SK-N-SH treated with all-trans-retinoic acid at 6 μM for 48 hours (cell line): ENCODE measurements at regions not wholly inside any gene's neighbourhood (a gene's known extent, or its start where the extent isn't known, plus 50 kb on each side); places are given as distances from the start of the nearest gene placed in this dataset.

Source experiments
- ATAC-seq: fragments of 200-7000 bp; cut with Tn5 transposase; 3 replicates; pipeline ENCODE4 v1.9.1; 2020; ENCODE audit warnings: mild to moderate bottlenecking, moderate library complexity
- ARNTL ChIP-seq: fragments of 450-650 bp; formaldehyde crosslinking; IDR thresholded peaks from 2 replicates; pipeline ENCODE4 v1.5.0; 2020; ENCODE audit warnings: low read depth, mild to moderate bottlenecking, moderate library complexity, borderline replicate concordance
- CREB5 ChIP-seq: fragments of 250-450 bp; sonication (Bioruptor Pico); IDR thresholded peaks from 2 replicates; pipeline ENCODE4 v1.5.1; 2020; ENCODE audit warnings: low read depth, mild to moderate bottlenecking, moderate library complexity
- CSDC2 ChIP-seq: fragments of 250-450 bp; sonication (Bioruptor Pico); IDR thresholded peaks from 2 replicates; pipeline ENCODE4 v1.5.0; 2020; ENCODE audit warnings: mild to moderate bottlenecking, moderate library complexity
- ESRRG ChIP-seq: fragments of 250-450 bp; sonication (Bioruptor Pico); IDR thresholded peaks from 2 replicates; pipeline ENCODE4 v1.6.1; 2021; ENCODE audit warnings: mild to moderate bottlenecking
- GLIS3 ChIP-seq: fragments of 250-450 bp; sonication (Bioruptor Pico); IDR thresholded peaks from 2 replicates; pipeline ENCODE4 v1.5.0; 2020; ENCODE audit warnings: mild to moderate bottlenecking, moderate library complexity
- ISL1 ChIP-seq: fragments of 250-450 bp; sonication (Bioruptor Pico); IDR thresholded peaks from 2 replicates; pipeline ENCODE4 v2.1.2; 2022; ENCODE audit warnings: mild to moderate bottlenecking, moderate library complexity
- OSR1 ChIP-seq: fragments of 250-450 bp; sonication (Bioruptor Pico); IDR thresholded peaks from 2 replicates; pipeline ENCODE4 v1.8.0; 2022; ENCODE audit warnings: moderate library complexity, mild to moderate bottlenecking, inconsistent platforms
- PPARA ChIP-seq: fragments of 250-450 bp; sonication (Bioruptor Pico); IDR thresholded peaks from 2 replicates; pipeline ENCODE4 v1.5.0; 2020; ENCODE audit warnings: mild to moderate bottlenecking, borderline replicate concordance
- RARB ChIP-seq: fragments of 250-450 bp; sonication (Bioruptor Pico); IDR thresholded peaks from 2 replicates; pipeline ENCODE4 v1.8.0; 2021; ENCODE audit warnings: mild to moderate bottlenecking, moderate library complexity
- TCF4 ChIP-seq: fragments of 250-450 bp; sonication (Bioruptor Pico); IDR thresholded peaks from 2 replicates; pipeline ENCODE4 v1.8.0; 2021; ENCODE audit warnings: mild to moderate bottlenecking, moderate library complexity, borderline replicate concordance
- TOX ChIP-seq: fragments of 250-450 bp; sonication (Bioruptor Pico); IDR thresholded peaks from 2 replicates; pipeline ENCODE4 v1.8.0; 2021; ENCODE audit warnings: mild to moderate bottlenecking, moderate library complexity, borderline replicate concordance
- TSHZ2 ChIP-seq: fragments of 250-450 bp; sonication (Bioruptor Pico); IDR thresholded peaks from 2 replicates; pipeline ENCODE4 v1.5.0; 2020; ENCODE audit warnings: mild to moderate bottlenecking, moderate library complexity
- ZC3H10 ChIP-seq: fragments of 250-450 bp; sonication (Bioruptor Pico); IDR thresholded peaks from 2 replicates; pipeline ENCODE4 v1.5.1; 2021; ENCODE audit warnings: mild to moderate bottlenecking, moderate library complexity
- ZFP3 ChIP-seq: fragments of 250-450 bp; sonication (Bioruptor Pico); IDR thresholded peaks from 2 replicates; pipeline ENCODE4 v1.5.0; 2020; ENCODE audit warnings: mild to moderate bottlenecking, moderate library complexity
- ZFP30 ChIP-seq: fragments of 450-650 bp; formaldehyde crosslinking; IDR thresholded peaks from 2 replicates; pipeline ENCODE4 v1.5.0; 2022; ENCODE audit warnings: mild to moderate bottlenecking, moderate library complexity
- ZNF565 ChIP-seq: fragments of 450-650 bp; formaldehyde crosslinking; conservative IDR thresholded peaks from 2 replicates; pipeline ENCODE4 v1.5.0; 2020; ENCODE audit warnings: low read depth, mild to moderate bottlenecking, moderate library complexity
- ZNF70 ChIP-seq: fragments of 450-650 bp; formaldehyde crosslinking; IDR thresholded peaks from 2 replicates; pipeline ENCODE4 v1.5.0; 2020; ENCODE audit warnings: mild to moderate bottlenecking, moderate library complexity
- ZNF8 ChIP-seq: fragments of 450-650 bp; formaldehyde crosslinking; IDR thresholded peaks from 2 replicates; pipeline ENCODE4 v1.5.0; 2020; ENCODE audit warnings: mild to moderate bottlenecking, moderate library complexity
- TF ChIP-seq, protein P1 (sequence below): fragments of 250-450 bp; sonication (Bioruptor Pico); IDR thresholded peaks from 2 replicates; pipeline ENCODE4 v1.8.0; 2021; ENCODE audit warnings: low read depth, mild to moderate bottlenecking, moderate library complexity, borderline replicate concordance
- TF ChIP-seq, protein P2 (sequence below): fragments of 250-450 bp; sonication (Bioruptor Pico); IDR thresholded peaks from 2 replicates; pipeline ENCODE4 v1.5.1; 2021; ENCODE audit warnings: mild to moderate bottlenecking, moderate library complexity
- TF ChIP-seq, protein P3 (sequence below): fragments of 250-450 bp; sonication (Bioruptor Pico); IDR thresholded peaks from 2 replicates; pipeline ENCODE4 v1.8.0; 2020; ENCODE audit warnings: mild to moderate bottlenecking, moderate library complexity, borderline replicate concordance

DNA sequence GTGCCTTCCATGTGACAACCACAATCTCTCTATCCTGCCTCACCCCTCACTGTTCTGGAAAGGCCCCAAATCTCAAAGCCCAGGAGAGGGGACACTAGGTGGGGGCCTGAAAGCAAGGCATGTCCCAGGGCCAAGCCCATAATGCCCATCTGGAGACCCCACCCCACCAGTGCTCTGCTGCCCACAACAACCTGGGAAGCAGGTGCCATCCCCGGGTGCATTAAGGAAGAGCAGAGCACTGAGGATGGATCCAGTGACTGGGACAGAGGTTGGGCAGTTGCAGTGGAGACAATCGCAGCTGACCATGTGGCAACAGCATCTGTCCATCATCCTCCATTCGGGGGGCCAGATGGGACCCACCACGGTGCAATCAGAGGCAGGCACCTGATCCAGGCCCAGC, 106.2 kb upstream of the PRR20G start:
- ATAC-seq = no peak
- TF ChIP-seq, protein P1, sequence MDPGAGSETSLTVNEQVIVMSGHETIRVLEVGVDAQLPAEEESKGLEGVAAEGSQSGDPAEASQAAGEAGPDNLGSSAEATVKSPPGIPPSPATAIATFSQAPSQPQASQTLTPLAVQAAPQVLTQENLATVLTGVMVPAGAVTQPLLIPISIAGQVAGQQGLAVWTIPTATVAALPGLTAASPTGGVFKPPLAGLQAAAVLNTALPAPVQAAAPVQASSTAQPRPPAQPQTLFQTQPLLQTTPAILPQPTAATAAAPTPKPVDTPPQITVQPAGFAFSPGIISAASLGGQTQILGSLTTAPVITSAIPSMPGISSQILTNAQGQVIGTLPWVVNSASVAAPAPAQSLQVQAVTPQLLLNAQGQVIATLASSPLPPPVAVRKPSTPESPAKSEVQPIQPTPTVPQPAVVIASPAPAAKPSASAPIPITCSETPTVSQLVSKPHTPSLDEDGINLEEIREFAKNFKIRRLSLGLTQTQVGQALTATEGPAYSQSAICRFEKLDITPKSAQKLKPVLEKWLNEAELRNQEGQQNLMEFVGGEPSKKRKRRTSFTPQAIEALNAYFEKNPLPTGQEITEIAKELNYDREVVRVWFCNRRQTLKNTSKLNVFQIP (CRISPR knock-in tag) = no peak
- TF ChIP-seq ISL1 (CRISPR knock-in tag) (no peak), ZNF70 (CRISPR knock-in tag) (no peak), PPARA (CRISPR knock-in tag) (no peak), ZFP3 (no peak), TSHZ2 (CRISPR knock-in tag) (no peak), RARB (CRISPR knock-in tag) (no peak), CREB5 (no peak), OSR1 (CRISPR knock-in tag) (no peak), ZNF565 (CRISPR knock-in tag) (no peak), ZNF8 (CRISPR knock-in tag) (no peak), ZFP30 (CRISPR knock-in tag) (no peak), TOX (no peak)

GRCh38 chr3:127393131-127393820, 105.4 kb upstream of the PRR20G start:
- TF ChIP-seq ZNF70 (CRISPR knock-in tag) (no peak), GLIS3 (CRISPR knock-in tag) (no peak), CSDC2 (CRISPR knock-in tag) (no peak), CREB5 (no peak), TCF4 (no peak), ZFP3 (no peak), ARNTL (no peak), ZNF8 (CRISPR knock-in tag) (no peak)

GRCh38 chr3:127392156-127392490, 104.3 kb upstream of the PRR20G start:
- TF ChIP-seq, protein P2, sequence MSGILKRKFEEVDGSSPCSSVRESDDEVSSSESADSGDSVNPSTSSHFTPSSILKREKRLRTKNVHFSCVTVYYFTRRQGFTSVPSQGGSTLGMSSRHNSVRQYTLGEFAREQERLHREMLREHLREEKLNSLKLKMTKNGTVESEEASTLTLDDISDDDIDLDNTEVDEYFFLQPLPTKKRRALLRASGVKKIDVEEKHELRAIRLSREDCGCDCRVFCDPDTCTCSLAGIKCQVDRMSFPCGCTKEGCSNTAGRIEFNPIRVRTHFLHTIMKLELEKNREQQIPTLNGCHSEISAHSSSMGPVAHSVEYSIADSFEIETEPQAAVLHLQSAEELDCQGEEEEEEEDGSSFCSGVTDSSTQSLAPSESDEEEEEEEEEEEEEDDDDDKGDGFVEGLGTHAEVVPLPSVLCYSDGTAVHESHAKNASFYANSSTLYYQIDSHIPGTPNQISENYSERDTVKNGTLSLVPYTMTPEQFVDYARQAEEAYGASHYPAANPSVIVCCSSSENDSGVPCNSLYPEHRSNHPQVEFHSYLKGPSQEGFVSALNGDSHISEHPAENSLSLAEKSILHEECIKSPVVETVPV = no peak
- no peak for TF ChIP-seq PPARA (CRISPR knock-in tag)
- TF ChIP-seq GLIS3 (CRISPR knock-in tag) = no peak
- TF ChIP-seq RARB (CRISPR knock-in tag) = no peak
- TF ChIP-seq OSR1 (CRISPR knock-in tag) = no peak
- no peak for TF ChIP-seq ZC3H10 (CRISPR knock-in tag)
- no peak for TF ChIP-seq TOX
- no peak for TF ChIP-seq ZFP30 (CRISPR knock-in tag)
- TF ChIP-seq, protein P3, sequence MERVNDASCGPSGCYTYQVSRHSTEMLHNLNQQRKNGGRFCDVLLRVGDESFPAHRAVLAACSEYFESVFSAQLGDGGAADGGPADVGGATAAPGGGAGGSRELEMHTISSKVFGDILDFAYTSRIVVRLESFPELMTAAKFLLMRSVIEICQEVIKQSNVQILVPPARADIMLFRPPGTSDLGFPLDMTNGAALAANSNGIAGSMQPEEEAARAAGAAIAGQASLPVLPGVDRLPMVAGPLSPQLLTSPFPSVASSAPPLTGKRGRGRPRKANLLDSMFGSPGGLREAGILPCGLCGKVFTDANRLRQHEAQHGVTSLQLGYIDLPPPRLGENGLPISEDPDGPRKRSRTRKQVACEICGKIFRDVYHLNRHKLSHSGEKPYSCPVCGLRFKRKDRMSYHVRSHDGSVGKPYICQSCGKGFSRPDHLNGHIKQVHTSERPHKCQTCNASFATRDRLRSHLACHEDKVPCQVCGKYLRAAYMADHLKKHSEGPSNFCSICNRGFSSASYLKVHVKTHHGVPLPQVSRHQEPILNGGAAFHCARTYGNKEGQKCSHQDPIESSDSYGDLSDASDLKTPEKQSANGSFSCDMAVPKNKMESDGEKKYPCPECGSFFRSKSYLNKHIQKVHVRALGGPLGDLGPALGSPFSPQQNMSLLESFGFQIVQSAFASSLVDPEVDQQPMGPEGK = no peak
- no peak for TF ChIP-seq ZNF565 (CRISPR knock-in tag)
- TF ChIP-seq ZFP3 = no peak
- TF ChIP-seq, protein P1 (CRISPR knock-in tag) = no peak
- TF ChIP-seq ESRRG (CRISPR knock-in tag) = no peak
- no peak for TF ChIP-seq CSDC2 (CRISPR knock-in tag)
- no peak for TF ChIP-seq TCF4
- ATAC-seq = no peak

More at GRCh38 chr3:127393131-127393820, 105.4 kb upstream of the PRR20G start:
- no peak for ATAC-seq
